Activated B cell treated with CpG ODN at 0.5 μM for 24 hours (primary cell): ENCODE measurements at regions not wholly inside any gene's neighbourhood (a gene's known extent, or its start where the extent isn't known, plus 50 kb on each side); places are given as distances from the start of the nearest gene placed in this dataset.

ENCODE experiments used
- ATAC-seq: fragments of 200-7000 bp; cut with Tn5 transposase; one replicate; pipeline ENCODE4 v1.10.0; 2021; ENCODE audit warnings: low read depth, mild to moderate bottlenecking, moderate library complexity
- CTCF ChIA-PET: fragments of 350-600 bp; sonication (Branson Sonifier 250); formaldehyde crosslinking; loops from one replicate; lab custom pipeline; 2021; ENCODE audit warnings: antibody characterized with exemption; lab: Charles Lee
- POLR2A ChIA-PET: fragments of 350-600 bp; sonication (Branson Sonifier 250); formaldehyde crosslinking; loops from one replicate; lab custom pipeline; 2021; ENCODE audit warnings: antibody characterized with exemption; lab: Charles Lee
- DNase-seq: peaks from one replicate; pipeline ENCODE4 v3.0.0; 2022
- H3K27ac Mint-ChIP-seq: one replicate; pipeline ENCODE4 v1.8.0; 2020; ENCODE audit warnings: mixed read lengths
- H3K27me3 Mint-ChIP-seq: one replicate; pipeline ENCODE4 v1.8.0; 2021; ENCODE audit warnings: mixed read lengths
- H3K36me3 Mint-ChIP-seq: one replicate; pipeline ENCODE4 v1.8.0; 2021; ENCODE audit warnings: low read depth, mixed read lengths
- H3K4me1 Mint-ChIP-seq: one replicate; pipeline ENCODE4 v1.8.0; 2021; ENCODE audit warnings: mixed read lengths
- H3K4me3 Mint-ChIP-seq: one replicate; pipeline ENCODE4 v1.8.0; 2020; ENCODE audit warnings: mild to moderate bottlenecking, mixed read lengths
- H3K9me3 Mint-ChIP-seq: one replicate; pipeline ENCODE4 v1.8.0; 2020; ENCODE audit warnings: mixed read lengths
- intact Hi-C: fragments of 100-400 bp; cut with micrococcal nuclease; formaldehyde crosslinking; loops from one replicate; pipeline ENCODE4 v1.15.1; 2024
- TF ChIP-seq, protein P1 (sequence below): fragments of 200-600 bp; IDR thresholded peaks from one replicate; pipeline ENCODE4 v1.8.0; 2022; ENCODE audit warnings: antibody characterized with exemption, mild to moderate bottlenecking

DNA sequence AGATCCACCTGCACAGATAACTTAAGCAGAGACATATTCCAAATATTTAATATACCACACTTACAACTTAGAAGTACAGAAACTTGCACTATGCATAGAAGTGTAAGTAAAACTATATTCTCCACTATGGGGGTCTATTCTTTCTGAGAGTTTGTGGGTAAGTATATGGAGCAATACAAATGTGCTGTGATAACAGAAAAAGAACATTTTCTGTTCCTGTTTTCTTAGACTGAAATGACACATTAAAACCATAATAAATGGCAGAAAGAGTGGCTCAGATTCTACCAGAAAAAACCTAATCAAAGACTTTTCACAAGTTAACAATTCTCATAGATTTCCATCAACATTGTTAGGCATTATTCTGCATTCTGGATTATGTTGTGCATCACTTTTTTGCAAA, 96.6 kb upstream of the WNT7A start:
- Mint-ChIP-seq H3K27ac (no peak overlapping the region), H3K4me3 (no peak overlapping the region), H3K27me3 (no peaks in the 10 kb centered on the region), H3K9me3 (peaks cover 26% of the 10 kb centered on the region), H3K4me1 (no peaks in the 10 kb centered on the region), H3K36me3 (no peaks in the 10 kb centered on the region)
- no peak for ATAC-seq
- POLR2A ChIA-PET: no interaction called here
- intact Hi-C loops: no loop called here
- DNase-seq: no peak
- CTCF ChIA-PET: no interaction called here
- TF ChIP-seq, protein P1, sequence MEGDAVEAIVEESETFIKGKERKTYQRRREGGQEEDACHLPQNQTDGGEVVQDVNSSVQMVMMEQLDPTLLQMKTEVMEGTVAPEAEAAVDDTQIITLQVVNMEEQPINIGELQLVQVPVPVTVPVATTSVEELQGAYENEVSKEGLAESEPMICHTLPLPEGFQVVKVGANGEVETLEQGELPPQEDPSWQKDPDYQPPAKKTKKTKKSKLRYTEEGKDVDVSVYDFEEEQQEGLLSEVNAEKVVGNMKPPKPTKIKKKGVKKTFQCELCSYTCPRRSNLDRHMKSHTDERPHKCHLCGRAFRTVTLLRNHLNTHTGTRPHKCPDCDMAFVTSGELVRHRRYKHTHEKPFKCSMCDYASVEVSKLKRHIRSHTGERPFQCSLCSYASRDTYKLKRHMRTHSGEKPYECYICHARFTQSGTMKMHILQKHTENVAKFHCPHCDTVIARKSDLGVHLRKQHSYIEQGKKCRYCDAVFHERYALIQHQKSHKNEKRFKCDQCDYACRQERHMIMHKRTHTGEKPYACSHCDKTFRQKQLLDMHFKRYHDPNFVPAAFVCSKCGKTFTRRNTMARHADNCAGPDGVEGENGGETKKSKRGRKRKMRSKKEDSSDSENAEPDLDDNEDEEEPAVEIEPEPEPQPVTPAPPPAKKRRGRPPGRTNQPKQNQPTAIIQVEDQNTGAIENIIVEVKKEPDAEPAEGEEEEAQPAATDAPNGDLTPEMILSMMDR: no peak

DNA sequence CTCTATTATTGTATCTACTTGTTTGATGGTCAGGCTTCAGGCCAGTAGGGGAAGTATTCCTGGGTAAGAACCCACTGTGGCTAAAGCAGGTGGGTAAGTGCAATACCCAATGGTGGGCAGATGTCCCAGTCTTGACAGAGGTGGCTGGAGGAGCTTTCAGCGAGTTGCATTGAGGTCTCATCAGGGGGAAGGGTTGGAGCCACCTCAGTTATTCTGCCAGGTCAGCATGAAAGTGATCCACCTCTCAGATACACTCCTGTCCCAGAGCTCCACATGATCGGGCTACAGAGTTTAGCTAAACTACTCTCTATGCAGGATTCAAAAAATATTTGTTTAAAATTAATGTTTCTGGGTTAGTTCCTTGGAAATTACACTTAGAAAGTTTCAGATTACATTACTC, 95.8 kb upstream of the WNT7A start:
- TF ChIP-seq, protein P1: no peak
- no peak for DNase-seq
- H3K27ac Mint-ChIP-seq: no peak overlapping the region
- intact Hi-C loops: no loop called here
- no peaks in the 10 kb centered on the region for H3K27me3 Mint-ChIP-seq
- CTCF ChIA-PET: no interaction called here
- H3K36me3 Mint-ChIP-seq: no peaks in the 10 kb centered on the region
- POLR2A ChIA-PET: no interaction called here
- peaks cover 33% of the 10 kb centered on the region for H3K9me3 Mint-ChIP-seq
- ATAC-seq: no peak
- H3K4me3 Mint-ChIP-seq: no peak overlapping the region
- no peaks in the 10 kb centered on the region for H3K4me1 Mint-ChIP-seq

DNA sequence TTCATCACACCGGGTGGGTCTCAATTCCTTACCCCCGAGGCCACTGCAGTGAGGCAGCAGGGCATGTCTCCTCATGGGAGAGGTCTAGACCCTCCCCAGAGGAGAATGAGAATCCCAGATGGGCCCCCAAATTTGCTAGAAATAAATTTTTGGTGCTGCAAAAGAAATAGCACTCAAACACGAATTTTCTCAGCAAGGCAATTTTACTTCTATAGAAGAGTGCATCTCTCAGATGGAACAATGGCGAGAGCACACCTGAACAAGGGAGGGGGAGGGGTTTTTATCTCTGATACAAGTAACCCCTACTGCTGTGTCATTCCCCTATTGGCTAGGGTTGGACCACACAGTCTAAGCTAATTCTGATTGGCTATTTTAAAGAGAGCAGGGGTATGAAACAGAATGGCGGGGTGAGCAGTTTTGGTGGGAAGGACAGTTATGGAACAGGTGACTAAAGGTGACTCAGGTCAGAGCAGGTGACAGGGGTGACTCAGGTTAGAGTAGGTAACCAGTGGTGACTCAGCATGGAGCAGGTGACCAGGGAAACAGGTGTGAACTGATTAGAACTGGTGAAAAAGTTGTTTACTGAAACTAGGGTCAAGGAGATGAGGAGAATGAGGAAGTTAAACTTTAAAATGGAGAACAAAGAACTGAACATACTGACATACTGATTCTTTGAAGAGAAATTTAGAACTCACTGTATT, 93.0 kb upstream of the WNT7A start:
- ATAC-seq: no peak
- CTCF ChIA-PET: no interaction called here

GRCh38 chr3:13966302-13966701, 86.4 kb upstream of the WNT7A start:
- ChIA-PET POLR2A (no interaction called here), CTCF (no interaction called here)
- intact Hi-C loops: no loop called here
- Mint-ChIP-seq H3K9me3 (peaks cover 7% of the 10 kb centered on the region), H3K36me3 (no peaks in the 10 kb centered on the region), H3K4me1 (no peaks in the 10 kb centered on the region), H3K4me3 (no peak overlapping the region), H3K27me3 (peaks cover 14% of the 10 kb centered on the region), H3K27ac (no peak overlapping the region)
- ATAC-seq (no peak), DNase-seq (no peak)
- TF ChIP-seq, protein P1: no peak

More for the DNA sequence above, 93.0 kb upstream of the WNT7A start:
- no peak for DNase-seq
- Mint-ChIP-seq H3K27me3 (no peaks in the 10 kb centered on the region), H3K36me3 (no peaks in the 10 kb centered on the region), H3K4me3 (no peak overlapping the region), H3K4me1 (no peaks in the 10 kb centered on the region), H3K9me3 (peaks cover 35% of the 10 kb centered on the region), H3K27ac (no peak overlapping the region)
- intact Hi-C loops: no loop called here
- POLR2A ChIA-PET: no interaction called here
- TF ChIP-seq, protein P1: no peak

DNA sequence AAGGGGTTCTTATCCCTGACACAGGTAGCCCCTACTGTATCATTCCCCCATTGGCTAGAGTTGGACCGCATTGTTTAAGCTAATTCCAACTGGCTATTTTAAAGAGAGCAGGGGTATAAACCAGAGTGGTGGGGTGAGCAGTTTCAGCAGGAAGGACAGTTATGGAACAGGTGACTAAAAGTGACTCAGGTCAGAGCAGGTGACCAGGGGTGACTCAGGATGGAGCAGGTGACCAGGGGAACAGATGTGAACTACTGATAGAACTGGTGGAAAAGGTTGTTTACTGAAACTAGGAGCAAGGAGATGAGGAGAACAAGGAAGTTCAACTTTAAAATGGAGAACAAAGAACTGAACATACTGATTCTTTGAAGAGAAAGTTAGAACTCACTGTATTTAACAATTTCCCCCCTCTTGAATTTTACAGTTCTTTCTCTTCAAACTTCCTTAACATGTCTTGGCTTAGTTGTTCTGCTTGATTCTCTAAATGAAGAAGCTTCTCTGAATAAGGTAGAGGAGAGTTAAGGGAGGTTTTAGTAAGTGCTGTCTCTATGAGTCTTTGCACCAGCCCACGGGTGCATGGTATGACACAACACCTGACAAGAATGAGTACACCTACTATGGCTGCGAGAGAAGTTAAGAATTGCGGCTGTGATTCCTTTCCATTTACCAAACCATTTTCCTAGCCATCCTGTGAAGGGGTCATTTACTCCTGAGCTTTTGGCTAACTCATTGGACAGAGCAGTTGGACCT, 83.4 kb upstream of the WNT7A start:
- Mint-ChIP-seq H3K4me3 (no peak overlapping the region), H3K9me3 (no peaks in the 10 kb centered on the region), H3K27ac (no peak overlapping the region), H3K4me1 (no peaks in the 10 kb centered on the region), H3K27me3 (peaks cover 14% of the 10 kb centered on the region), H3K36me3 (no peaks in the 10 kb centered on the region)
- CTCF ChIA-PET: no interaction called here
- DNase-seq: no peak
- ATAC-seq: no peak
- TF ChIP-seq, protein P1: no peak
- intact Hi-C loops: no loop called here
- POLR2A ChIA-PET: no interaction called here
